ENCODE measurements at regions not wholly inside any gene's neighbourhood (a gene's known extent, or its start where the extent isn't known, plus 50 kb on each side); places are given as distances from the start of the nearest gene placed in this dataset.

GRCh38 chr1:221794935-221795334, 53.0 kb upstream of the DUSP10 start:
- DNase-seq (ENCODE audit: low read depth, low spot score), result no peak

GRCh38 chr1:221794079-221794670, 52.3 kb upstream of the DUSP10 start:
- DNase-seq (ENCODE audit: low read depth, low spot score), result no peak

GRCh38 chr1:221793439-221794078, 51.7 kb upstream of the DUSP10 start:
- no peak for DNase-seq (ENCODE audit: low read depth, low spot score)

- DNase-seq (ENCODE audit: low read depth, low spot score), result no peak
Observed at GRCh38 chr1:221791846-221792245, 50.0 kb upstream of the DUSP10 start.
